ENCODE measurements at regions not wholly inside any gene's neighbourhood (a gene's known extent, or its start where the extent isn't known, plus 50 kb on each side); places are given as distances from the start of the nearest gene placed in this dataset.

DNA sequence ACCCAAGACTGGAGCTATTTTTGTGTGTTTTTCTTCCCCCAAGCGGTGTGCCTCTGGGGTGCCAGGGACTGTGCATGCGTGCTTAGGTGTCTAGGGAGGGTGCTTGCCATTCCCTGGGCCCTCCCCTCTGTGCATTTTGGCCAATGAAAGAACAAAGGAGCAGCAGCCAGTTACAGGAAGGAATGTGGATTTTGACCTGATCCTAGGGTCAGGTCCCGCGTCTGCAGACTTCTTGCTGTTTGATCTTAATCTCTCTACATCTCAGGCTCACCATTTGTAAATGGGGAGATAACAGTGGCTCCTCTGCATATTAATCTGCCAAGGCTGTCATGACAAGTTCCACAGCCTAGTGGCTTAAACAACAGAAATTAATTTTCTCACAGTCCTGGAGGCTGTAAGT lies 699.1 kb downstream of the QKI start:
- H3K27me3 Mint-ChIP-seq, result peaks cover 22% of the 10 kb centered on the region
- H3K4me1 Mint-ChIP-seq (ENCODE audit: low read depth), result no peaks in the 10 kb centered on the region
- H3K9me3 Mint-ChIP-seq, result no peaks in the 10 kb centered on the region
- ChIA-PET CTCF (no interaction called here), POLR2A (no interaction called here)
- Histone ChIP-seq H3K27ac (ENCODE audit: low read depth in 1 of 2, low read length in 2 of 2) (no peak overlapping the region), H3K36me3 (ENCODE audit: insufficient read depth, low read length) (no peaks in the 10 kb centered on the region), H3K4me1 (ENCODE audit: insufficient read depth, low read length) (peaks cover 3% of the 10 kb centered on the region), H3K9me3 (ENCODE audit: control insufficient read depth in 1 of 2, insufficient read depth in 1 of 2, low read length in 2 of 2) (peaks cover 0 to 19% of the 10 kb centered on the region in 2 experiments), H3K4me3 (ENCODE audit: low read length) (no peak overlapping the region), H3K27me3 (ENCODE audit: control insufficient read depth in 1 of 2, insufficient read depth in 2 of 2, low read length in 2 of 2) (peaks cover 0 to 6% of the 10 kb centered on the region in 2 experiments)
- no peak overlapping the region for H3K27ac Mint-ChIP-seq
- TF ChIP-seq, protein P1, sequence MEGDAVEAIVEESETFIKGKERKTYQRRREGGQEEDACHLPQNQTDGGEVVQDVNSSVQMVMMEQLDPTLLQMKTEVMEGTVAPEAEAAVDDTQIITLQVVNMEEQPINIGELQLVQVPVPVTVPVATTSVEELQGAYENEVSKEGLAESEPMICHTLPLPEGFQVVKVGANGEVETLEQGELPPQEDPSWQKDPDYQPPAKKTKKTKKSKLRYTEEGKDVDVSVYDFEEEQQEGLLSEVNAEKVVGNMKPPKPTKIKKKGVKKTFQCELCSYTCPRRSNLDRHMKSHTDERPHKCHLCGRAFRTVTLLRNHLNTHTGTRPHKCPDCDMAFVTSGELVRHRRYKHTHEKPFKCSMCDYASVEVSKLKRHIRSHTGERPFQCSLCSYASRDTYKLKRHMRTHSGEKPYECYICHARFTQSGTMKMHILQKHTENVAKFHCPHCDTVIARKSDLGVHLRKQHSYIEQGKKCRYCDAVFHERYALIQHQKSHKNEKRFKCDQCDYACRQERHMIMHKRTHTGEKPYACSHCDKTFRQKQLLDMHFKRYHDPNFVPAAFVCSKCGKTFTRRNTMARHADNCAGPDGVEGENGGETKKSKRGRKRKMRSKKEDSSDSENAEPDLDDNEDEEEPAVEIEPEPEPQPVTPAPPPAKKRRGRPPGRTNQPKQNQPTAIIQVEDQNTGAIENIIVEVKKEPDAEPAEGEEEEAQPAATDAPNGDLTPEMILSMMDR (IDR thresholded peaks at IDR 0.05), result no peak
- H3K4me3 Mint-ChIP-seq, result no peak overlapping the region
- H3K36me3 Mint-ChIP-seq (ENCODE audit: low read depth), result no peaks in the 10 kb centered on the region
- intact Hi-C loops (cut with DNase I, micrococcal nuclease), result no loop called here
- DNase-seq, result no peak
- no peak for ATAC-seq (ENCODE audit: poor library complexity)

DNA sequence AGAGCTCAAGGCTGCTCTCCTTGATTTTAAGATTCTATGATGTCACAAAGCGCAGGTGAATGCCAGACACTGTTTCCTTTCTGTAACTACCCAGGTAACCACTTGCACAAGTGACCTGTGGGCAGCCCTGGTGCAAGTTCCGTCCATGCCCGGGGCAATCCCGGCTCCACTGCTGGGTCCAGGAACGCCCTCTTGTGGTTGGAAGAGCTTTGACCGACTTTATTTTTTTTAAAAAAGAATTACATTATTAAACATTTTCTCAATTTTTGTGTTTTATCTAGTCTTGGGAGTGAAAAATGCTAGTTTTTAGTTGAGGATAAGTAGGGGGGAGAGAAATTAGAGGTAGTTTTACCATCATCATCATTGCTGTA lies 695.2 kb downstream of the QKI start:
- intact Hi-C loops (cut with DNase I, micrococcal nuclease), result no loop called here
- Histone ChIP-seq H3K36me3 (ENCODE audit: insufficient read depth, low read length) (no peaks in the 10 kb centered on the region), H3K27ac (ENCODE audit: low read depth in 1 of 2, low read length in 2 of 2) (no peak overlapping the region), H3K9me3 (ENCODE audit: control insufficient read depth in 1 of 2, insufficient read depth in 1 of 2, low read length in 2 of 2) (peaks cover 0 to 32% of the 10 kb centered on the region in 2 experiments), H3K4me3 (ENCODE audit: low read length) (no peak overlapping the region), H3K27me3 (ENCODE audit: control insufficient read depth in 1 of 2, insufficient read depth in 2 of 2, low read length in 2 of 2) (peaks cover 0 to 6% of the 10 kb centered on the region in 2 experiments), H3K4me1 (ENCODE audit: insufficient read depth, low read length) (peaks cover 3% of the 10 kb centered on the region)
- ATAC-seq (ENCODE audit: poor library complexity) (no peak), DNase-seq (no peak)
- CTCF ChIA-PET, result no interaction called here
- no peak overlapping the region for H3K4me3 Mint-ChIP-seq
- no peak overlapping the region for H3K27ac Mint-ChIP-seq
- no peaks in the 10 kb centered on the region for H3K36me3 Mint-ChIP-seq (ENCODE audit: low read depth)
- H3K4me1 Mint-ChIP-seq (ENCODE audit: low read depth), result no peaks in the 10 kb centered on the region
- H3K27me3 Mint-ChIP-seq, result peaks cover 29% of the 10 kb centered on the region
- no peaks in the 10 kb centered on the region for H3K9me3 Mint-ChIP-seq
- TF ChIP-seq, protein P1 (IDR thresholded peaks at IDR 0.05), result no peak
- POLR2A ChIA-PET, result no interaction called here

DNA sequence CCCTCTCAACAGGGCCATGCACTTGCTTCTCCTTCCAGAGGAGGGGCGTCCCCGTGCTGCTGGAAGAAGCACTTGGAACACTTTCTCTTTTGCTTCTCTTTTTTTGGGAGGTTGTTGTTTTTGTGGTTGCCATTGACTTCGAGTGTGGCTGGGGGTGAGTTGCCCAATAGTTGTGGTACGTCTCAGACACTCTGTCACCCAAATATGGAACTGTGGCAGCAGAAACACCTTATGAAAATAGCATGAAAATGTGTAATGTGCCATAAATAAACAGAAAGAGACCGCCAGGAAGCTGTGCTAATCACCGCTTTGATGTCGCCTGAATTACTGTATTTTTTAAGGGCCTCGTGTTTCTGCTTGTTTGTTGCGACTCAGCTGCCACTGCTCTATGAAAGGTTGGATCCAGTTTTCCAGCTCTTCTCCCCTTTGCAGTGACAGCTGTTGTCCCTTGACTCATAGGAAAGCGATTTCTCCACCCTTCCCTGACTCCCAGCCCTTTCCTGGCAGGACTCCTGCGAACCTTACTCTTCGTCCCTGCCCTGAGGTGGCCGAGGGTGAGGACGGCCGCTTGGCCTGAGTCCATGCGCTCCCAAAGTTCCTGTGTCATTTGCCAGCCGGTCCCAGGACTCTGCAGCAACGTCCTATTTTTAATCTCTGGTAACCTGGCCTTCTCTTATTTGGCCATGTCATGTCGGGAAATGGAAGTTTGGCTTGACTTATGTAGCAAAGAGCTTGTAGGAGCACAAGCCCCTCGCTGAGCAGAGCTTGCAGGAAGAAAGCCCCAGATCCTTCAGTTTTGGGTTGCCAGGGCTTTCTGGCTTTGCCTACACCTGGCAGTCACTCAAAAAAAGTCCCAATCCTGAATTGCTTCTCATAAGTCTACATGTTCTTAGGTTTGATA lies 694.6 kb downstream of the QKI start:
- CTCF ChIA-PET, result no interaction called here
- Histone ChIP-seq H3K4me1 (ENCODE audit: insufficient read depth, low read length) (peaks cover 3% of the 10 kb centered on the region), H3K4me3 (ENCODE audit: low read length) (no peak overlapping the region), H3K36me3 (ENCODE audit: insufficient read depth, low read length) (no peaks in the 10 kb centered on the region), H3K27ac (ENCODE audit: low read depth in 1 of 2, low read length in 2 of 2) (no peak overlapping the region), H3K9me3 (ENCODE audit: control insufficient read depth in 1 of 2, insufficient read depth in 1 of 2, low read length in 2 of 2) (peaks cover 0 to 32% of the 10 kb centered on the region in 2 experiments), H3K27me3 (ENCODE audit: control insufficient read depth in 1 of 2, insufficient read depth in 2 of 2, low read length in 2 of 2) (peaks cover 0 to 6% of the 10 kb centered on the region in 2 experiments)
- ATAC-seq (ENCODE audit: poor library complexity) (no peak), DNase-seq (peak in 3 of 14 experiments; percentile 45 to 57 (median 45))
- Mint-ChIP-seq H3K36me3 (ENCODE audit: low read depth) (no peaks in the 10 kb centered on the region), H3K27me3 (peaks cover 29% of the 10 kb centered on the region), H3K4me1 (ENCODE audit: low read depth) (no peaks in the 10 kb centered on the region), H3K9me3 (no peaks in the 10 kb centered on the region), H3K27ac (no peak overlapping the region), H3K4me3 (no peak overlapping the region)
- POLR2A ChIA-PET, result no interaction called here
- TF ChIP-seq, protein P1 (IDR thresholded peaks at IDR 0.05), result no peak
- intact Hi-C loops (cut with DNase I, micrococcal nuclease), result no loop called here

Measured in CD4-positive, alpha-beta T cell (primary cell).